Naive thymus-derived CD8-positive, alpha-beta T cell (primary cell): ENCODE measurements at regions not wholly inside any gene's neighbourhood (a gene's known extent, or its start where the extent isn't known, plus 50 kb on each side); places are given as distances from the start of the nearest gene placed in this dataset.
"Not testable (repeated sequence)": the region's sequence is repeated elsewhere in the genome, so short reads cannot be mapped to it uniquely, and the experiment has no call there.

Experiments used
- ATAC-seq, 2 donors: fragments of 150-1000 bp; cut with Tn5 transposase in 1 of 2; sonication (Bioruptor Pico), chemical (Tn5 transposase) in 1 of 2; 1 replicate in 1 of 2; 2 replicates in 1 of 2; pipeline ENCODE4 v1.10.0; 2021; ENCODE audit warnings: mild to moderate bottlenecking in 2 of 2, moderate library complexity in 2 of 2
- POLR2A ChIA-PET: fragments of 350-600 bp; sonication (Branson Sonifier 250); formaldehyde crosslinking; loops from one replicate; lab custom pipeline; 2021; ENCODE audit warnings: antibody characterized with exemption; lab: Charles Lee
- DNase-seq, 10 donors: peaks; one replicate each; pipeline versions ENCODE4 v3.0.0 to v3.0.0-alpha.2; 2020 to 2022
- H3K27ac Mint-ChIP-seq, 10 donors: one replicate each; pipeline ENCODE4 v1.8.0; 2020 to 2022; ENCODE audit warnings: mild to moderate bottlenecking in 10 of 10, mixed read lengths in 10 of 10, moderate library complexity in 4 of 10, inconsistent platforms in 1 of 10
- H3K27me3 Mint-ChIP-seq, 5 donors: one replicate each; pipeline ENCODE4 v1.8.0; 2021 to 2022; ENCODE audit warnings: mixed read lengths in 5 of 5
- H3K36me3 Mint-ChIP-seq, 3 donors: one replicate each; pipeline ENCODE4 v1.8.0; 2020 to 2022; ENCODE audit warnings: mixed read lengths in 3 of 3, mild to moderate bottlenecking in 2 of 3, inconsistent platforms in 1 of 3
- H3K4me1 Mint-ChIP-seq, 4 donors: one replicate each; pipeline ENCODE4 v1.8.0; 2021 to 2022; ENCODE audit warnings: mixed read lengths in 4 of 4
- H3K4me3 Mint-ChIP-seq, 10 donors: one replicate each; pipeline ENCODE4 v1.8.0; 2020 to 2022; ENCODE audit warnings: mild to moderate bottlenecking in 10 of 10, mixed read lengths in 10 of 10, moderate library complexity in 6 of 10, inconsistent platforms in 1 of 10
- H3K9me3 Mint-ChIP-seq, 9 donors: one replicate each; pipeline ENCODE4 v1.8.0; 2020 to 2022; ENCODE audit warnings: mixed read lengths in 9 of 9, mild to moderate bottlenecking in 3 of 9, inconsistent platforms in 1 of 9, moderate library complexity in 1 of 9

DNA sequence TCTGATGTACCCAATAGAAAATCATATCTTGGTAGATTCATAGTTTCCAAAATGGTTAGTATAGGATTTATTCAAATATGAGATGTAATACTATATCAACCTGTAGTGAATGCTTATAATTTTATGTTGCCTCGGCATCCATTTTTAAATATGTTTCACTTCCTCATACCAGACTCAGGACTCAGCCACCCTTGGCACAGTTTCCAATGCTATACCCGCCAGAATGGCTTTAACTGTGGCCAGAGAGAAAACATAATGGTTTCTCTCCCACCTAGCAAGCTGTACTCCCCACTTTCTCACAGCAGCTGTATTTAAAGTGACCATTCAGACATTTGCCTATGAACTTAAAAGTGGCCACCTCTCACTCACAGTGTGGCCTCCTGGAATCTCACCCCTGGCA, 466.6 kb upstream of the PABPC4L start:
- Mint-ChIP-seq H3K9me3 (peaks cover 0 to 9% (median 2%) of the 10 kb centered on the region in 9 donors), H3K36me3 (no peaks in the 10 kb centered on the region), H3K4me3 (no peak overlapping the region), H3K4me1 (no peaks in the 10 kb centered on the region), H3K27ac (no peak overlapping the region), H3K27me3 (no peaks in the 10 kb centered on the region)
- no peak for ATAC-seq
- POLR2A ChIA-PET, result no interaction called here
- DNase-seq, result no peak

DNA sequence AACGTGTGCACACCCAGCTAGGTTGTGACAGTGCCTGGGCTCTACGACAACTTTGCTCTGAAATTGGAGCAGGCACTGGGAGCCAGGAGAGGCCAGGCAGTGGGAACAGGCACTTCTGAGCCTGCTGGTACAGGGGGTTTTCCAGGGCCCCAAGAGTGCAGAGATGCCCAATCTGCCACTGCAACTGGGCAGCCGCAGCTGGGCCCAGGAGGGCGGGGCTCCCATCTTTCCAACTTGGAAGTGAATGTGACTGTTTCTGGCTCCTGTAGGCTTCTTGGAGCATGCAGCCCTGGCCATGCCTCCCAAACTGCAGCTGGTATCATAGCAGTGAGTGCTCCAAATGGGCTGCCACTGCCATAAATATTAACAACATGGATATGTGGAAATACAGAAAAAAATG, 465.1 kb upstream of the PABPC4L start:
- H3K4me3 Mint-ChIP-seq, result no peak overlapping the region
- H3K36me3 Mint-ChIP-seq, result no peaks in the 10 kb centered on the region
- H3K27me3 Mint-ChIP-seq, result no peaks in the 10 kb centered on the region
- H3K27ac Mint-ChIP-seq, result no peak overlapping the region
- no peaks in the 10 kb centered on the region for H3K4me1 Mint-ChIP-seq
- DNase-seq, result no peak
- H3K9me3 Mint-ChIP-seq, result peaks cover 0 to 9% (median 2%) of the 10 kb centered on the region in 9 donors
- POLR2A ChIA-PET, result no interaction called here
- ATAC-seq, result no peak

DNA sequence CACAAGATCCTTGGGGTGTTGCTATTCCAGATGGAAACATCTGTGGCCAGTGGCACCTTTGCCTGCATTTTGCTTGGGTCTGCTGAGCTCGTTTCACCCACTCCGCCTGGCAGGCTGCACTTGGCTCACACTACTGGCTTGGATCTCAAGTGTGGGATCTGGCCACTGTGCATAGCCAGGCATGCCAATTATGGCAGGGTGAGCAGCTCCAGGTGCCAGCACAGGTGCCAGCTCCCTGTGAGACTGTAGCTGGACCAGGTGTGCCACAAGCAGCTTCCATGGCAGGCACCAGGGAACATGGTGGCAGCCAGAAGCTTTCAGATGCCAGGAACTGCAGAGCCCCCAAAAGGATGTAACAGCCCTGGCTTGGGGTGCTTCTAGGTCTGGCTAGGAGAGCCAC, 463.8 kb upstream of the PABPC4L start:
- DNase-seq (no peak), ATAC-seq (no peak)
- H3K27me3 Mint-ChIP-seq, result no peaks in the 10 kb centered on the region
- no peaks in the 10 kb centered on the region for H3K36me3 Mint-ChIP-seq
- H3K4me3 Mint-ChIP-seq, result no peak overlapping the region
- POLR2A ChIA-PET, result no interaction called here
- H3K27ac Mint-ChIP-seq, result no peak overlapping the region
- H3K9me3 Mint-ChIP-seq, result peaks cover 0 to 9% (median 2%) of the 10 kb centered on the region in 9 donors
- H3K4me1 Mint-ChIP-seq, result no peaks in the 10 kb centered on the region

DNA sequence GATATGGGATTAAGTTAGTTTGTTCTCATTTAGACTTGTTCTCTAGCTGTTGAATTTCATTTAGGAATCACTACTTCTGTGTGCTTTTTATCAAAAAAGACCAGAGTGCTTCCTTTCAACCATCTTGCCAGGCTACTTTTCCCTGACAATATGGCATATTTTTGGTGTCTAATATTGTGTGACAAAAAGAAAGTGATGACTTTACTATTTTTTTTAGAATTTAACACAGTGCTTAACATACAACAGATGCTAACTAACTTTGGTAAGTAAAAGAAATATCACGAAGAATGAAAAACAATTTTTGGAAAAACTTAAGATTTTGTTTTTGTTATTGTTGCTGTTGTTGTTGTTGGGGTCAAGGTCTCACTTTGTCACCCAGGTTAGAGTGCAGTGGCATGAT, 462.2 kb upstream of the PABPC4L start:
- no peaks in the 10 kb centered on the region for H3K4me1 Mint-ChIP-seq
- DNase-seq (no peak), ATAC-seq (no peak)
- H3K27me3 Mint-ChIP-seq, result no peaks in the 10 kb centered on the region
- H3K27ac Mint-ChIP-seq, result no peak overlapping the region
- POLR2A ChIA-PET, result no interaction called here
- H3K9me3 Mint-ChIP-seq, result peaks cover 0 to 4% (median 0%) of the 10 kb centered on the region in 9 donors
- H3K36me3 Mint-ChIP-seq, result no peaks in the 10 kb centered on the region
- H3K4me3 Mint-ChIP-seq, result no peak overlapping the region

DNA sequence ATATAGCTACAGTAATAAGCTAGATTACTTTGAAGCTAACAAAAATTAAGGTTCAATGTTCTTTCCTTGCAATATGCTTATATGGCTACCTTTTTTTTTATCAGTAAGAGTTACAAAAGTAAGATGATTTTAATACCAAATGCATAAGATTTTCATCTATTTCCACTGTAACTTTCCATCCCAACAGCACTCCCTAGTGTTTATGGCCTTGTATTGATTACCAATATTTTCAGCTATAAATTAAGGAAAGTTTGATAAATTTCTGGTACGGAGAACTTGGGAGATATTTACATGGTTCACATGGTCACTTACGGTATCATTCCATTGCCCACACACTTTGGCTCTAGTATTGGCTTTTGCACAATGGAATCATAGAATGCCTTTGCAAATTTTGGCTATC, 448.9 kb upstream of the PABPC4L start:
- Mint-ChIP-seq H3K4me3 (no peak overlapping the region), H3K27ac (no peak overlapping the region), H3K27me3 (no peaks in the 10 kb centered on the region), H3K4me1 (no peaks in the 10 kb centered on the region), H3K36me3 (no peaks in the 10 kb centered on the region), H3K9me3 (peaks cover 0 to 6% (median 0%) of the 10 kb centered on the region in 9 donors)
- no peak for DNase-seq
- no peak for ATAC-seq
- POLR2A ChIA-PET, result no interaction called here

DNA sequence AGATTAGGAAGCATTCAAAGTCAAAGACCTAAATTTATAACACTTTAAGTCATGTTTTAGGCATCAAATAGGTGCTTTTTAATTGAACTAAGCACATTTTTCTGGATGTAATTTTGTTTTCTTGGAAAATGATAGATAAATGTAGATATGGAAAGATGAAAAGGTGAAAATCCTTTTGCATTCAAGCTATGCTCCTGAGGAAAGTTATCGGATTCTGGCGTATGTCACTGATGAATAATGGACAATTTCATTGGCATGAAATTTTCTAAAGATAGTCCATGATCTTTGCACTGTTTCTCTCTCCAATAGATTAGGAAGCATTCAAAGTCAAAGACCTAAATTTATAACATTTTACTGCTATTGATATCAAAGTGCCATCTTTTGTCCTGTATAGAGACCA, 444.2 kb upstream of the PABPC4L start:
- Mint-ChIP-seq H3K27ac (no peak overlapping the region), H3K4me1 (no peaks in the 10 kb centered on the region), H3K4me3 (no peak overlapping the region), H3K36me3 (no peaks in the 10 kb centered on the region), H3K9me3 (peaks cover 0 to 15% (median 2%) of the 10 kb centered on the region in 9 donors), H3K27me3 (no peaks in the 10 kb centered on the region)
- ATAC-seq (no peak), DNase-seq (no peak)
- POLR2A ChIA-PET, result no interaction called here

DNA sequence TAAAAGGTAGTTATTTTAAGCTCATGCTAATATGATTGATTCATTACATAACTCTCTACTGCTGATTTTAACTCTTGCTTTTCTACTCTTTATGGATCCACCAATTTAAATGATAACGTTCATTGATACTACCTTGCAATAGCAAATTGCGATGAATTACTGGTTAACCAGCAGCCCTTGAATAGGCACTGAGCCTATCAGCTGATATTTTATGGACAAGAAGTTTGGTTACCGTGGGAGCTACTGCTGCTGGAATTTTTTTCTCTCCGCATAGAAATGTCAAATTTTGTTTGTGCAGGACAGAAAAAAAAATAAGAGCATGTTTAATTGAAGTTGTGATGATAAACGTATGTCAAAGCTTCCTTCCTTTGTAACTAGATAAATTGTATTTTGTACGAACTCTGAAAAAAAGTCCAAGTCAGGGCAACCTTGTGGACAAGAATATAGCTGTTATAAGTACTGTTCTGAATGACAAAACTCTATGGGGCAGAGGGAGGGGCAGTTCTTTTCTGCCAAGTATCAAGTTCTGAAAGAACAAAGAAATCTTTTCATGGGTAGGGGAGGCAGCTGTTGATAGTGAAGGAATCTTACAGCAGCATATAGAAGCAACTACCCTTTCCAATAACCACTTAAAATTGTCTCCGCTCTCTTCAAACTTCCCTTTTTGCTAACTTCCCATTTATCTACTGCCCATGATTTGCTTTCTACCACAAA, 434.9 kb upstream of the PABPC4L start:
- no peaks in the 10 kb centered on the region for H3K36me3 Mint-ChIP-seq
- no peak for ATAC-seq

DNA sequence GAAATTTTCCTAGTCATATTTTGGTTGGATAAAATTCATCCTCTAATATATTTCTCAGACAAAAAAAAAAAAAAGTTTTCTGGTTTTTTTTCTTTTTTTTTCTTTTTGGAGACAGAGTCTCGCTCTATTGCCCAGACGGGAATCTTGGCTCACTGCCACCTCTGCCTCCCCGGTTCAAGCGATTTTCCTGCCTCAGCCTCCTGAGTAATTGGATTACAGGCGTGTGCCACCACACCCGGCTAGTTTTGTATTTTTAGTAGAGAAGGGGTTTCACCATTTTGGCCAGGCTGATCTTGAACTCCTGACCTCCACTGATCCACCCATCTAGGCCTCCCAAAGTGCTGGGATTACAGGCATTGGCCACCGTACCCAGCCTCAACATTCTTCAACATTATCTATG, 432.7 kb upstream of the PABPC4L start:
- Mint-ChIP-seq H3K4me3 (no peak overlapping the region), H3K4me1 (no peaks in the 10 kb centered on the region), H3K27ac (no peak overlapping the region), H3K9me3 (peaks cover 0 to 8% (median 4%) of the 10 kb centered on the region in 9 donors), H3K27me3 (no peaks in the 10 kb centered on the region), H3K36me3 (no peaks in the 10 kb centered on the region)
- ATAC-seq (no peak), DNase-seq (no peak)
- POLR2A ChIA-PET, result no interaction called here

More for the DNA sequence above, 434.9 kb upstream of the PABPC4L start:
- H3K27ac Mint-ChIP-seq, result no peak overlapping the region
- no peaks in the 10 kb centered on the region for H3K27me3 Mint-ChIP-seq
- no peaks in the 10 kb centered on the region for H3K4me1 Mint-ChIP-seq
- POLR2A ChIA-PET, result no interaction called here
- peaks cover 0 to 7% (median 4%) of the 10 kb centered on the region in 9 donors for H3K9me3 Mint-ChIP-seq
- no peak for DNase-seq
- H3K4me3 Mint-ChIP-seq, result no peak overlapping the region

DNA sequence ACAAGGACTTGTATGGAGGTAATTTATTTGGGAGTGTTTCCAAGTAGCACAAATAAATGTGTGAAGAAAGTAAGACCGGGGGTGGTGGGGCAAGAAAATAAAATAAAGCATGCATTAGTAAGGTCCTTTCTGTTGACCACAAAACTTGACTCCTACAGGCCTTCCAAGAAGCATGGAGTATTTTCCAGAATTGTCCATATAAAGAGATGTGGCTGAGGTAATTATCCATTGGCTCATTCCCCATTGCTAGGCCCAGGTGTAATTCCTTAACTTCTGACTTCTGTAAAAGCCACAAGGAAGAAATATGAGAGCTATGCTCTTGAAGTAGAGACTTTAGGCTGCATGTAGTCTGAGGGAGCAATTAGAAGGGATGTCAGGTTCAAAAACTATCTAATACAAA, 430.5 kb upstream of the PABPC4L start:
- no peak for ATAC-seq
- no peaks in the 10 kb centered on the region for H3K4me1 Mint-ChIP-seq
- POLR2A ChIA-PET, result no interaction called here
- no peaks in the 10 kb centered on the region for H3K27me3 Mint-ChIP-seq
- H3K36me3 Mint-ChIP-seq, result no peaks in the 10 kb centered on the region
- DNase-seq, result no peak
- H3K9me3 Mint-ChIP-seq, result peaks cover 0 to 5% (median 0%) of the 10 kb centered on the region in 9 donors
- H3K27ac Mint-ChIP-seq, result no peak overlapping the region
- no peak overlapping the region for H3K4me3 Mint-ChIP-seq

DNA sequence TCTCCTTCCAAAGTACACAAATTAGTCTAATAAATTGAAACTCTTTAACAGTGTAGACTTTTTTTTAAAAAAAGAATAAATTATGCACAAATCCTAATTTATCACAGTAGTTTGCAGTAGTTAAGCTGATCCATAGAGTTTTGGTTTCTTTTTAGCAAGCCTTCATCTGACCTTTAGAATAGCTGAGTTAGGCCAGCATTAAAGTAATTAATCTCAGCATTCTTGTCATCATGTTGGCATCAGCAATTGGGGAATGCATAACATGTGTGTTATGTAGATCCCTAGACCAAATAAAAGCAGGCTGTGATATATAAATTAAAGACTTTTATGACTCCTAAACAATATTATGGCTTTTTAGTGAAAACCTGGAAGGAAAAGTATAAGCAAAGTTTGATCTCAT, 426.5 kb upstream of the PABPC4L start:
- no peaks in the 10 kb centered on the region for H3K27me3 Mint-ChIP-seq
- no peak for DNase-seq
- POLR2A ChIA-PET, result no interaction called here
- H3K36me3 Mint-ChIP-seq, result no peaks in the 10 kb centered on the region
- H3K9me3 Mint-ChIP-seq, result peaks cover 0 to 13% (median 4%) of the 10 kb centered on the region in 9 donors
- H3K27ac Mint-ChIP-seq, result no peak overlapping the region
- ATAC-seq, result no peak
- peaks cover 0 to 3% (median 0%) of the 10 kb centered on the region in 4 donors for H3K4me1 Mint-ChIP-seq
- no peak overlapping the region for H3K4me3 Mint-ChIP-seq

DNA sequence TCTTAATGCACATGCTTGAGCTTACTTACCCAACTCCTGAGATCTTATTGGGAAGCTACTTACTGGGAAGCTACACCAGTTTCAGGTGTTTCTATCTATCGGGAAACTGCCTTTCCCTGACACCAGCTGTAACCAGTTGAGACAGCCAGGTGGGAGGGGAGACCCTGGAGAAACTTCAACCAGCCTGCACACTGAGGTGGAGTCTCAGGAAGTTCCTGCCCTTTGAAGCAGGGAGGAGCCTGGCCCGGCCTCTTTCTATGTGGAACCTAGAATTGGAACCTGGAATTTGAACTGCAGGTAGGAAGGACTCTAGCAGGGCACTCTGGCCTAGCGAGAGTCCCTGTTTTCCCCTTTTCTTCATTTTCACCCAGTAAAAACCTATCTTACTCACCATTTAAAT, 425.8 kb upstream of the PABPC4L start:
- Mint-ChIP-seq H3K36me3 (no peaks in the 10 kb centered on the region), H3K27ac (no peak overlapping the region), H3K4me3 (no peak overlapping the region), H3K4me1 (peaks cover 0 to 3% (median 0%) of the 10 kb centered on the region in 4 donors), H3K27me3 (no peaks in the 10 kb centered on the region), H3K9me3 (peaks cover 0 to 13% (median 4%) of the 10 kb centered on the region in 9 donors)
- ATAC-seq (no peak), DNase-seq (no peak)
- POLR2A ChIA-PET, result no interaction called here

DNA sequence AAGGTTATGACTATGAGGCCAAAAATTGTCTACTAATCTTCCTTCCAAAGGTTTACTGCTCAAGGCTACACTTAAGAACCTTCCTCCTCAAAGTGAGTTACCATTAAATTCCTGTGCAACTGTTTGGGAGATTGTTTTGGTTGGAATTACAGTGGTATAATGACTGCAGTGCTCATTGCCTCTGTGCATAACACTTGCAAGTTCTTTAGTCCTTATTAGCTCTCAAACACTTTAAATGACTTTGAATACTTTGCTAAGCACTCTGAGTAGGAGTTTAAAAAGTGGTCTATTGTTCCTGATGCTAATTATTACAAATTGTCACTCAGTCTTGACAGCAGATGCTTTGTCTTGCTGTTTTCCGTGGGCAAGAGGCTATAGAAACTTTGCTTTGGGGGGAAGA, 422.8 kb upstream of the PABPC4L start:
- Mint-ChIP-seq H3K27me3 (no peaks in the 10 kb centered on the region), H3K27ac (no peak overlapping the region), H3K4me3 (no peak overlapping the region), H3K4me1 (peaks cover 0 to 3% (median 0%) of the 10 kb centered on the region in 4 donors), H3K9me3 (peaks cover 0 to 13% (median 2%) of the 10 kb centered on the region in 9 donors), H3K36me3 (no peaks in the 10 kb centered on the region)
- POLR2A ChIA-PET, result no interaction called here
- ATAC-seq (no peak), DNase-seq (no peak)

DNA sequence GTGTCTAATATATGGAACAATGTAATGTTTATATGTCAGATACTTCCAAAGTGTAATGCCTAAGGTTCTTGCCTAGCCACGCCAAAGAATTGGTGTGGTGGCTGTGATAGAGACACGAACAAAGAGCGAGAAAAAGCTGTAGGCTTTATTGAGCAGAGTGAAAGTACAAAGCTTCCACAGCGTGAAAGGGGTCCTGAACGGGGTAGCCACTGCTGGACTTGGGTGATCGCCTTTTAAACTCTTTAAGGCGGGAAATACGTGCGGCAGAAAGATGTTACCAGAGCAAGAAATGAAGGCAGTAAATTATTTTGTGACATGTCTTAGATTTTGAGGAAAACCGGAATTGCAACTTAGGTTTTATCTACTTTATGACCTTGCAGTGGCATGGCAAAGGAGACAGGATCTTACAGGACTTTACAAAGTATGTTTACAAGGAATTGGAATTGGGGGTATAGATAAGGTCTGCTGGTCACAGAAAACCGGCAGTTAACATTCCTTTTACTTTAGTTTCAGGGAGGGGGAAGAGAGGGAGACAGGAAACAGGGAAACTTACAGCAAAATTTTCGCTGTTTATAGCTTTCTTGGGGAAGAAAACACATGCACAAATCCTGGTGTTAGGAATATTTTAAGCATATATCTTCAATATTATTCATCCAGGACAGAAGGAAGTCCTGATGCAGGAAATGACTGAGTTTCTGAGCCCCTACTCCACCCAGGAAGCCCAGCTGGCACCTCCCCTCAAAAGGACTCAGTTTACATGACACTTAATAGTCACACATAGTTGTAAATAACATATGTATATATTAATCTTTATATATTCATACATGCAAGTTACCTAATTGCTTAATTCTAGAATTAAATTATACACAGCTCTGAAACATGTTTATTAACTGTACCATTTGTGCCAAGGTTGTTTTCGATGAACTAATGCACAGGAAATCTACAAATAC, 421.3 kb upstream of the PABPC4L start:
- H3K36me3 Mint-ChIP-seq, POLR2A ChIA-PET, H3K4me1 Mint-ChIP-seq, H3K4me3 Mint-ChIP-seq, DNase-seq, H3K27ac Mint-ChIP-seq, ATAC-seq, H3K27me3 Mint-ChIP-seq: not testable (repeated sequence)
- H3K9me3 Mint-ChIP-seq, result peaks cover 0 to 13% (median 4%) of the 10 kb centered on the region in 9 donors
